Right hindlimb (tissue), 1 donor: ENCODE measurements at regions not wholly inside any gene's neighbourhood (a gene's known extent, or its start where the extent isn't known, plus 50 kb on each side); places are given as distances from the start of the nearest gene placed in this dataset.

ENCODE experiments used
- DNase-seq: peaks from one replicate; pipeline ENCODE4 v3.0.0-alpha.2; 2018

DNA sequence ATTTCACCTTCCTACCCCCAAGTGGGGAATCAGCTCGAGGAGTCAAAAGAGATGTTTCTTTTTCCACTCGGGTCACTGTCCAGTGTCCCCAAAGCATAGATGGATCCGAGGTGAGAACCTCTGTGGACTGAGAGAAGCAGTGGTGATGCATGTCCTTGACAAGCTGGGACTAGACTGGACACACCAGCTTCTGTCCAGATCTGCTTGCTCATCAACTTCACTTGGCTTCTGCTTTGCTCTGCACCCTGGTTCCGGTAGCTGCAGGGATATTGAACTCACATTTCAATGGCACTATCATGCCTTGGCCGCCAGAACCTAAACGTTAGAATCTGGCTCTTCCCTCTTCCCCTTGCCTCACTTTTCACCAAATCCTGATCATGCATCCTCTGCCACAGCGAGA is 50.3 kb upstream of the CXCL12 start:
- DNase-seq = no peak

DNA sequence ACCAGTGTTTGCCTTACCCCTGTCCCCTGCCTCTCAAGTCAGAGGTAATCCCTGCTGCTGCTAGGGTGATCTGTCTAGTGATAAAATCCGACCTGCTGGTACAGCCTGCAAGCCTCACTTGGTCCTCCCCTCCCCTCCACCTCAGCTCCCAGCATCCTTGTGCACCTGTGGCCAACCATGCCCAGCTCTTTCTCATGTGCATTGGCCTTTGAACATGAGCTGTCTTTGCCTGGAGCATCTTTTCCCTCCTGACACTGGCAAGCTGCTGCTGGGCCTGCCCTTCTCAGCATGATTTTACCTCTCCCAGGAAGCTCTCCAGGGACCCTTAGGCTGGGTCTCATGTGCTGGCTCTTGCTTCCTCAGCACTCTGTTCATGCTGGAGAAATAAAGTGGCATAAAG is 51.3 kb upstream of the CXCL12 start:
- DNase-seq = no peak

DNA sequence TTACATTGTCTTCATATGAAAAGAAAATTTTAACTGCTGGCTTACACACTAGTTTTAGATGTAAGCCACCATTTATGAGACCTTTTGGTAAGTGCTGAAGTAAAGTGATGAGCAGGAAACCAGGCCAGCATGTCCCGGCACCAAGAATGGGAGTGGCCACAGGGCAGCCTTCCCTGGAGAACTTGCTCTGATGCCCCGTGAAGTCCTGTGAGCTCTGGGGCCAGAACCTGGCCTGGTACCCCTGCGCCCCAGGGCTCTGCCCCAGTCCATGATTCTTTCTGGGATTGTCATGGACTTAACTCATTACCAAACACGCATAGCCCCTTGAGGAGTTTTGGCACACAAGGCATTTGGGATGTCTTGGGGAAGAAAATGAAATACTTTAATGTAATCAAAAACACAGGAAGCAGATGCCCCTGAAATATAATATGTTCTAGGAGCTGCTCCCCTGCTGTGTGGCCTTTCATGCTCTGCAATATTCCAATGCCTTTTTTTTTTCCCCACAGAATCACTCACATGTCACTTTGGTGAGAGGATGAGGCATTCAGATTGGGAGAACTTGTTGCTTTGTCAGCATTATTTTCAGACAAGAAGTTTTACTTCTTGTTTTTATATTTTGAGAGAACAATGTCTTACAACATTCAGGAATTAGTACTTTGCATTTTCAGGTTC is 53.1 kb upstream of the CXCL12 start:
- no peak for DNase-seq

DNA sequence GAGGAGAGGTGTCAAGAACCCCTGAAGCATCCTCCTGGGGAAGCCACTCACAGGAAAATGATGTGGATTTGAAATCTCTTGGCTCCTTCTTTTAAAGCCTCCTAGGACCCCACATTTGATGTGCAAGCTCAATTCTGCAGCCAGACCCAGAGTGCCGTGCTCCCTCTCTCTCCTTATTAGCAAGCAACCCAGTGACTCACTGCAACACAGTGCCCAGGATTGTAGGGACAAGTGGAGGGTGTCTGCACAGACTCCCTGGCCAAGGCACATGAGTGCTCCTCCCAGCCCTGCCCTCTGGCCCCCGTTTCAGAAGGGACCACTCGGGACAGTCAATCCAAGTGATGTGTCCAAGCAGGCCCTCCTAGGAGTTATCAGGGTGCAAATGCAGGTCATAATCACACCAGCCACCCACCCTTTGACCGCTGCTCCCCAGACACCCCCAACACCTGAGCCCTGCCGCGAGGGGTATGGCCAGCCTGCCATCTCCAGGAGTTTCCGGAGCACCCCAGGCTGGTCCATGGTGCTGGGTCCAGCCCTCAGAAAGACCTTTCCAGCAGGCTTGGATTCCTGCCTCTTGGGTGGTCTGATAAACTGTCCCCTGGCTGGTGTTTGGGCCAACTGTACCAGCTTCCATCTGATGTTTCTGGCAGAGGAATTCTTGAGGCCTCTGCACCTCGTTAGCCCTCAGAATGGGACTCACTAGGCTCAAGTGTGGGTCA is 54.5 kb upstream of the CXCL12 start:
- no peak for DNase-seq

DNA sequence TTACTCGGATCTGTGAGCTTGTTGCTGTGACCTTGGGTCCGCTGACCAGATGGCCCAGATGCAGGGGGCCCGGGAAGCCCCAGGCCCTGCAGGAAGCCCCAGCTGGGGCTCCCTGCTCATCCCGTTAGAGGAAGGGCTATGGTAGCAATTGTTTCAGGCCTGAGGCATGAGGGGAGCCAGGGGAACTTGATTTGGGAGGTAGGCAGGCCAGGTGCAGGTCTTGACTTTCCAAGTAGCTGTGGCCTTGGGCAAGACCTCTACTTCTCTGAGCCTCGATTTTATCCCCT is 55.0 kb upstream of the CXCL12 start:
- DNase-seq = no peak

DNA sequence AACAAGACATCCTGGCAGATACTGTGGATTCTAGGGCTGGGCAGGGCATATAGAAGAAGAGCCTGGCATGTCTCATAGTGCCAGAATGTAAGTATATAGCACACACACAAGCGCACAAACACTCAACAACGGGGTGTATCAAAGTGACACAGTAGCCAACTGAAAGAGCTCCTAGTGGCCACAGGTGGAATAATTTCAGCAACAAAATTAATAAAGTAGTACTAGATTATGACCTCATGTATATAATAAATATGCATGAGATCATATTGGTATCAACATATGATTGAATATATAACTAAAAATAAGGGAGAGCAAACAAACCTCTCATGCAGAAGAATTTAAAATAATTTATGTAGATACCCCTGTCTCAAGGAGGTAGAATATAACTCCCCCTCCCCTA is 72.4 kb upstream of the CXCL12 start:
- DNase-seq = no peak

DNA sequence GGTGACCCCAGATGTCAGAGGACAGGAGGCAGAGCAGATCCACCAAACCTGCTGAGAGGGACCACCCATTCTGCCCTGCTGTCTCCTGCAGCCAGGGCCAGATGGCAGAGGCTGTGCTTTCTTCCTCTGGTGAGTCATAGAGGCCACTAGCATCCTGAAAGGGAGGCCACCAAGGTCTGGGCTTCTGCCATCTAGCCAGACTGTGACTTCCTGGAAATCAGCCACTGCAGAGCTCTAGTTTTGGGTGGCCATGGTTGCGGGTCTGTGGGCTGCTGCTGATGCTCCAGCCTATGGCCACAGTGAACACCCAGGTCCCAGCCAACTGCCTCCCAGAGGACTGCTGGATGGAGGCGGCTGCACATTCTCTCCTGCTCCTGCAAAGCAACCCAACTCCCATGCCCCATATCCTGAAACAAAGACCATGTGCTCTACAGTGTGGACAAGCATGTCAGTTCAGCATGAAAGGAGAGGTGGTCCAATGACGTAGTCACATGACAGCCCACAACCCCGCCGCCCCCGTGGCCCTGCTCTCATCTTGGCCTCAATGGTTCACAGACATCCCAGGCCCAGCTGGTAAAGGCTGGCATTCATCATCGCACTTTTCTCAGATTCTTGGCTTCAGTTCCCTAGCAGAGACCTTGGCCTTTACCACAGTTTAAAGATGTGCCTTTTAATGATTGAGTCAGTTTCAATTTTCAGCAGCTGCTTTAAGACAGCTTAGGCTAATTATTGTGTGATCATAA is 73.9 kb upstream of the CXCL12 start:
- peak; percentile 42 for DNase-seq

DNA sequence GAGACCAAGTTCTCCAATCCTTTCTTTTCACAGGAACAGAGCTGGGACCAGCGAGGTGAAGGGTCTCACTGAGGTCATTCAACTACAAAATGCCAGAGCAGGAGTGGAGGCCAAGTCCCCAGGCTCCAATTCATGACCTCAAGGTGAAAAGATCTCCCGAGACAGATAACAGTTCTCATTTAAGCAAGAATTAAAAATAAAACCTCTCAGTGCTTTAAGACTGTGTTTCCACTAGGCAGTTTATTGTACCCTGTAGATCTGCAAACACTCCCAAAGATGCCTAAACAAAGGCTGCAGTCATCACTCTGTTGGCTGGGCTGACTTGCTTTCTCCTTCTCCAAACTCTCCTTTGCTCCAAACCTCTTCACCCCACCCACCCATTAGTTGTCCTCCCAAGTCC is 74.8 kb upstream of the CXCL12 start:
- peak; percentile 67 for DNase-seq

DNA sequence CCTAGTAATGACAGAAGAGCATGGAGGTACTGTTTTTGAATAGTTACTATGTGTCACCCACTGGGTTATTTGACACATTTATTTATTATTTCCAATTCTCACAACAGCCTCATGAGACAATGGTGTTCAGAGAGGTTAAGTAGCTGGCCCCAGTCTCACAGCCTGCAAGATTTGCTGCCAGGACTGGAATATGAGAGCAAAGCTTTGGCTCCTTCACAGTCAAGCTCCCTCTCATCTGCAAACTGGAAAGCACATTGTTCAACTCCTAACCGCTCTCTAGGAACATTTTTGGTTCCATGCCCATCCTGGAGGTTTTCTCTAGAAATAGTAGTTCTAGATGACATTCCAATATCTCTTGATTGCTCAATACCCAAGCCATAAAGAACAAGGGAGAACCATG is 75.5 kb upstream of the CXCL12 start:
- DNase-seq = peak; percentile 45

DNA sequence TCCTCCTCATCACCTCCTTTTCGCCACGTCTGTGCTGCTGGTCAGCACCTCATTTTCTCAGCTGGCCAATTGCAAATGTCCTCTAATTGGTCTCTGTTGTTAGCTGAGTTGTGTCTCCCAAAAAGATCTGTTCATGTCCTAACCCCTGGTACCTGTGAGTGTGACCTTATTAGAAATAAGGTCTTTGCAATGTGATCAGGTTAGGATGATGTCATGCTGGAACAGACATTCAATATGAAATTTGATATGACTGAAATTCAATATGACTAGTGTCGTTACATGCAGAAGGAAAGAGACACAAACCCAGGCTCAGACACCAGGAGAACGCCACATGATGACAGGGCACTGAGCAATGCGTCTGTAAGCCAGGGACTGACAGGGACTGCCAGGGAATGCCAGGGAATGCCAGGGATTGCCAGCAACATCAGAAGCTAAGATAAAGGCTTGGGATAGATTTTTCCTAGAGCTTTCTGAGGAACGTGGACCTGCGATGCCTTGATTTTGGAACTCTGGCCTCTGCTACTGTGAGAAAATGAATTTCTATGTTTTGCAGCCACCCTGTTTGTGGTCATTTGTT is 77.5 kb upstream of the CXCL12 start:
- no peak for DNase-seq

DNA sequence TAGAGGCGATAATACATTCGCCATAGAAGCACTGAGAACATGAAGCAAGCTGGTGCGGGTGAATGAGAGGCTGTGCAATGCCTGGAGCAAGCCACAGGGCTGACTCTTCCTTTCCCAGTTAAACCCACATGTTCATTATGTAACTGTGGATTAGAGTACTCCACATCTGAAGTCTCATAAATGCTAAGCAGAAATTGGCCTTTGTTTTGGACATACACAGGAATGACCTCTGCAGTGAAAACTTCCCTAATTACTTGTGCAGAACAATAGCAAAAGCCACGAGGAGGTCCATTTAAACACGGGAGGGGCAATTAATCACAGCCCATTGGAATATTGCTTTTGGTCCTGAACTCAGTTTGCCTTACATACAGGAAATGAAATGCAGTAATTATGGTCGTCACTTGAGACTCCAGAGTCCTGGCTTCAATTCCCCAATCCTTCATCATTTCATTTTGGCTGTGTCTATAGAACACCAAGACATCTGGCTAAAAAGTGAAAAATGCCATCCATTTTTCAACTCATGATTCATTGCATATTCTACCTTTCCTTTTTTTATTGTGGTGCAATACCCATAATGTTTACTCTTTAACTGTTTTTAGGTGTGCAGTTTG is 78.7 kb upstream of the CXCL12 start:
- no peak for DNase-seq

DNA sequence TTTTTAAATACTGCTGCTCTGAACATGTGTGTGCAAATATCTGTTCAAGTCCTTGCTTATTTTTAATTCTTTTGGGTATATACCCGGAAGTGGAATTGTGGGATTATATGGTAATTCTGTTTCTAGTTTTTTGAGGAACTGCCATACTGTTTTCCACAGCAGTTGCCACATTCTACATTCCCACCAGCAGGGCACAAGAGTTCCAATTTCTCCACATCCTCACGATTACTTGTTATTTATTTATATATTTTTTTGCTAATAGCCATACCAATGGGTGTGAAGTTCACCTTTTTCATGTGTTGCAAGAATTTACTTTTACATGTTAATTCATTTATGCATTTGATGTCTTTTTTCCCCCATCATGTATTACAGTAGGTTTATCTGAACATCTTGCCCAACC is 79.6 kb upstream of the CXCL12 start:
- no peak for DNase-seq

DNA sequence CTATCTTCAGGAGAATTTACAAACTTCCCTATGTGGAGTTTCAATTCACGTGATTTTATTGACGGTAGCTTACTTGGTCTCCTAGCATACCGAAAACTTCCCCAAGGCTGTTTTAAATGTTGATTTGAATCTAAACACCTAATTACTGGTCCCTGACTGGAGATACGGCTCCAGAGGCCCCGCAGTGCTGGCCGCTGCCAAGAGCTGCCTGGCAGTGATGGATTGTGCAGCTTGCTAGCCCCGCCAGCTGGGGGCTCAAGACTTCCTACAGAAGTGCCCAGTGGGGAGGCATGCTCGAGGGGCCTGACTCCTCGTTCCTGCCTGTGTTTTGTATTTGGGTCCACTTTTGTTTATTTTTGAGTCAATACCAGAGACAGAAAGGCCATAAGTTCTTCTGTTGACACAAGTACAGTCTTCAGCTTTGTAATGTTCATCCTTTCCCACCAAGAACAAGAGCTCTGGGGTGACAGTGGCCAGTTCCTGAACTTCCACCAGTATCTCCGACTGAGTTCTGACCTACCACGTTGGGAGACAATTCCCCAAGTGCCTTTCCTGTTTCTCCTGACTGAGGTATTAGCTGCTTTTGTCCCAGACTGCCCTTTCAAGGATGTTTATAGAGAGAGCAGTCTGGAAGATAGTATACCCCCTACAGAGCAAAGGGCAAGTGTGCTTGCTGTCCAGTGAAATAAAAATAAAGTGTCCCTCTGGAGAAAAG is 80.7 kb upstream of the CXCL12 start:
- DNase-seq = no peak

DNA sequence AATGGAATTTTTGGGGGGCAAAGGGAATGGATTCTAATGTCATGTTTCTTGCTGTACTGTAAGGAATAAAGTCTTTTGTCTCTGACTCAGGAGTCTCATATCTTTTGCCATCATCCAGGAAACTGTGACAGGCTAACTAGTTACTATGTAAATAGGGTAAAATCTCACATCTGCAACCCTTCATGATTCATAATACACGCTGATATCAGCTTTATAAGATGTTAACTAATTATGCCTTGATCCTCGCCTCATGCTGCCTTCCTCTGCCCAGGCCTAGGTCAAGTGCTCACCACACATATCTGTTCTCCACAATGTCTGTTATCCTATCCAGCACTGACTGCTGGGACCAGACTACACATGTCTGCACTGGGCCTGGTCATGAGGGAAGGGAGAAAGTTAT is 81.3 kb upstream of the CXCL12 start:
- DNase-seq = no peak

DNA sequence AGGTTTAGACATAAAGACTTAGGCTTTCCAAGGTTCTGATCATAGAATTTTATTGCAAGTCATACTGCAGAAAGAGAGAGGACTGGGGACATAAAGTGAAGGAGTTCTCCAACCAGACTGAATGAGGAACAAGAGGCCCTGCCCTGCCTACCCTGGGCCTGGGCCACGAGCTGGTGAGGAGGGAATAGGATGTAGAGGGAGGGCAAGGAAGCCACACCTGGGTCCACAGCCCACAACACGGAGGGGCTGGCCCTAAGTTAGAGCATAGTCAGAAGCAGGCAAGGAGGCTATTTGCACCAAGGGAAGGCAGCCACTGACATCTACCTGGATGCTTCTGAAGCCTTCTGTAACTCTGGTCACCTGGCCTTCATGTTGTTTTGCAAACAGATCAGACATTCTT is 82.2 kb upstream of the CXCL12 start:
- no peak for DNase-seq

DNA sequence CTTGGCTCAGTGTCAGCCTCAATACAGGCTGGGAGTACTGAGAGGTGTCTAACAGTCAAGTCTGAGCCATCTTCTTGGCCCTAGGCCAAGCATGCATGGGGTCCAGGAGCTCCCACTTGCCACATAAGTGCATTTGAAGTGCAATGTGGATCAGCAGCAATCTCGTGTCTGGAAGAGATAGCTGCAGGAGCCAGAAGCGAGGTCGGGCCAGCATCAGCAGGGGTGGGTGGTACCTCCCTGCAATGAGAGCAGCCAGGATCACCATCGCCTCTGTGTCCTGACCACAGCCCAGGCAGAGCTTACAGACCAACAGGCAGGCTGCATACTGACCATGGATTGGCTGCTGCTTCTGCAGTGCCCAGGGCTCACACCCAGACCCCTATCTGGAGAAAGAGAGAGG is 83.0 kb upstream of the CXCL12 start:
- no peak for DNase-seq

DNA sequence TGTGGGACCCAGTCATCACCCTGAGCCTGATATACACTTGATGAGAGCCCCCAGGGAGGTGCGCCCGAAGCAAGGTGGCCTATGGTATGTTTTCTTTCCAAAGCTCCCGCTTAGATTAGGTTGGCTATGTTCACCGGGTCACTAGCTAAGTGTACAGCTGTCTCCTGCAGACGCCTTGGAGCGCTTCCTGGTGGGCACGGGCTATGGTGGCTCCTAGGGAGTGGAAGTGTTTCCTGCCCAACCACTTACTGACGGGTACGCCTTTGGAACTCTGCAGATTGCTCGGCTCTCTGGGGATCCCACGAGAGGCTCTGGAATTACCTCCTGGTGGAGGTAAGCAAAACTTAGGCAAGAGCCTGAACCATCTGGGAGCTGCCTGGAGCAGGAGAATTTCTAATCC is 83.6 kb upstream of the CXCL12 start:
- no peak for DNase-seq

DNA sequence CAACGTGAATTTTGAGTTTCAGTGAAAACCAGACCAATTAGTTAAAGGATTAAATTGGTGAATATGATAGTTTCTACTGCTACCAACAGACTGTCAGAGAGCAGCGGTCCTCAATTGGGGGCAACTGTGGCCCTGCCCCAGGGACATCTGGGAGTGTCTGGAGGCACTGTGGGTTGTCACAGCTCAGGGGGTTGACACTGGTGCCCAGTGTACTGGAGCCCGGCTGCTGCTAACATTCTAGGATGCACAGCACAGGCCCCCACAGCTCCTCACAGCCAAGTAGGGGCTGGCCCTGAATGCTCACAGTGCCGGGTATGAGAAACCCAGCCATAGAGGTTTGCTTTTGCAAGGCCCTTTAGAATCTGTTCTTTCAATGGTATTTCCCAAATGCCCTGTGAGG is 84.1 kb upstream of the CXCL12 start:
- DNase-seq = no peak

DNA sequence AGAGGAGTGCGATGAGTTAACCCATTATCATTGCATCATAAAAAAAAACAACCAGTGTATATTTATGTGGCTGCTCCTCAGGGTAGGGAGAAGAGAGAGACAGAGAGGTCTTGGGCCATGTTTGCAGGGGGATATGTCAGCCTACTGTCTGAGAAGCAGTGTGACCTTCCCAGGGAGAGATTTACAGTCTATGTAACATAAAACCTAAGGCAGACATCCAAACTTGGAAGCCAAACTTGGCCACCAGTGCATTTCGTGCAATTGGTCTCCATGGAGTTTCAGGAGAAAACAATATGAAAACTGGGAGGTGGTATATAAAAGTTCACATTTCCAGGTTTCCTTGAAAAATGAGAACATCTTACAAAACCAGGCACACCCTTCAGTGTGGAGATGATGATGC is 85.9 kb upstream of the CXCL12 start:
- peak; percentile 55 for DNase-seq

DNA sequence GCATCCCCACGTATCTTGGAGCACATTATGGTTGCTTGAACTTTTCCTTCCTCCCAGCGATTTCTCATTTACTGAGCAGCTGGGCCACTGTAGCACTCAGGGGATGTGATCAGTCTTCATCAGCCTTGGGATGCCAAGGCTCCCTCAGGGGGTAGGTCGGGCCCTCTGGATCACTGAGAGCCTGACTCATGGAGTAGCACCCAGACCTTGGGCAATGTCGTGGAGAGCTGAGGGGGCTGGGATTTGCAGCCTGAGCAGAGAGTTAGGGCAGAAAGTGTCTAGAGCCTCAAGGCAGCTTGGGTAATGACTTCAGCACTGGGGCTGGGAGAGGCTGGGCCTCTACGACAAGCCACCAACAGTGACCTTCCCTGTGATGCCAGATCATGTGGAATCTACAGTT is 86.5 kb upstream of the CXCL12 start:
- no peak for DNase-seq

DNA sequence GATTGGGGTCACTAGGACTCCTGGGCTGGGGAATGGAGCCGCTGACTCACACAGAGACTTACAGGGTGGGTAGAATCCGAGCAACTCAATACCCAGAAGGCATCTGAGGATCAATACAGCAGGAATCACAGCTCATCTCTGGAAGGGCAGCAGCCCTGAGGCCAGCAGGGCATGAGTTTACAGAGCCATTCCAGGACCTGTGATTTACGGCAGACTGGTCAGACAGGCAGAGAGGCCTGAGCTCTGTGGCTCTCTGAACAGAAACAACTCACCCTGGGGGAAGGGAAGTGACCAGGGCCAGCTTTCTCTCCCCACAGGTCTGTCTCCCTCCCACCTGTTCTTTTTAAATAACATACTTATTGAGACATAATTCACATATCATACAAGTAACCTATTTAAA is 88.2 kb upstream of the CXCL12 start:
- DNase-seq = no peak

DNA sequence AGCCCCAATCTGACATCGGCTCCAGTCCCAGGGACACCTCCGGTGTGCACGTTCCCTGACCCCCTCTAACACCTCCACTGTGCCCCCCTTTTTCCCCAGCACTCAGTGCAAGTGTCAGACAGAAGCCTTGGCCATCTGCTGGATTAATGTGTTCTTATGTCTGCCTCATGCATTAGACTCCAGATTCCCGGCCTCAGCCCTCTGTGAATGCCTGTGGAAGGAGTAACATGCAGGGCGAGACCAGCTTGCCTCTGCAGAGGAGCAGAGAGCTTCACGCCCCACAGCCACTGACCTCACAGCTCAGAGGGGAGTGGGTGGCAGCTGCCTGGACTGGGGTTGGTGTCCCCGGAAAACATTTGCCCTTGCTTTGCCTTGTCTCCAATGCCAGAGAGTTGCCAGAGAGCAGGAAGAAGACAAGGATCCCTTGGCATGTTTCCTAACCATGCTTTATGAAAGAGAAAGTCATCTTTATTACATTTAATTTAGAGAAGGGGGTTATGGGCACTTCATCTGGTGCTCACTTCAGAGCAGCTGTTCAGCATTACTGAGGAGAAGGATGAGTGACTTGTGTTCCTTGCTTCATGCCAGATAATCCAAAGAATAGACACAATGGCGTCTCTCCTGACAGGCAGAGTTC is 91.6 kb upstream of the CXCL12 start:
- no peak for DNase-seq

DNA sequence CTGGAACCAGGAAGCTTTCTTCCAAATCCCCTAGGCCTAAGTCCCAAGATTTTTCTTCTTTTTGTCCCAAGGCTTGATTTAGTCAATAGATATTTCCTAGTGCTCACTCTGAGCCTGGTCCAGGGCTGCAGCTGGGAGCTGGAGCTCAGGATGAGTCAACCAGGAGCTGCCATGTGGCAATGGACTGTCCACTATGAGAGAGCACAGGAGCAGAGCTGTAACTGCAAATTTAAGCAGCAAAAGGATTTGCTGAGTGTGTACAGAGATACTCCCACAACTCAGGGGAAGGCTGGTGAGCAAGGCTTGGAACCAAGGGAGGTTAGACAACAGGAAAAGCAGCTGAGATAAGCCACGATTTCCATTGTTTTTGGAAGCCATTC is 92.1 kb upstream of the CXCL12 start:
- no peak for DNase-seq
